SK-N-SH treated with all-trans-retinoic acid at 6 μM for 48 hours (cell line): ENCODE measurements at regions not wholly inside any gene's neighbourhood (a gene's known extent, or its start where the extent isn't known, plus 50 kb on each side); places are given as distances from the start of the nearest gene placed in this dataset.

ENCODE experiments used
- ATAC-seq: fragments of 200-7000 bp; cut with Tn5 transposase; 3 replicates; pipeline ENCODE4 v1.9.1; 2020; ENCODE audit warnings: mild to moderate bottlenecking, moderate library complexity
- BACH2 ChIP-seq: fragments of 250-450 bp; sonication (Bioruptor Pico); IDR thresholded peaks from 2 replicates; pipeline ENCODE4 v1.9.0; 2021; ENCODE audit warnings: mild to moderate bottlenecking, borderline replicate concordance
- CSDC2 ChIP-seq: fragments of 250-450 bp; sonication (Bioruptor Pico); IDR thresholded peaks from 2 replicates; pipeline ENCODE4 v1.5.0; 2020; ENCODE audit warnings: mild to moderate bottlenecking, moderate library complexity
- GLIS3 ChIP-seq: fragments of 250-450 bp; sonication (Bioruptor Pico); IDR thresholded peaks from 2 replicates; pipeline ENCODE4 v1.5.0; 2020; ENCODE audit warnings: mild to moderate bottlenecking, moderate library complexity
- ISL1 ChIP-seq: fragments of 250-450 bp; sonication (Bioruptor Pico); IDR thresholded peaks from 2 replicates; pipeline ENCODE4 v2.1.2; 2022; ENCODE audit warnings: mild to moderate bottlenecking, moderate library complexity
- OSR1 ChIP-seq: fragments of 250-450 bp; sonication (Bioruptor Pico); IDR thresholded peaks from 2 replicates; pipeline ENCODE4 v1.8.0; 2022; ENCODE audit warnings: moderate library complexity, mild to moderate bottlenecking, inconsistent platforms
- PATZ1 ChIP-seq: fragments of 250-450 bp; sonication (Bioruptor Pico); IDR thresholded peaks from 2 replicates; pipeline ENCODE4 v1.8.0; 2020; ENCODE audit warnings: mild to moderate bottlenecking, moderate library complexity, borderline replicate concordance
- POU6F1 ChIP-seq: fragments of 250-450 bp; sonication (Bioruptor Pico); IDR thresholded peaks from 2 replicates; pipeline ENCODE4 v1.8.0; 2021; ENCODE audit warnings: low read depth, mild to moderate bottlenecking, moderate library complexity, borderline replicate concordance
- PPARA ChIP-seq: fragments of 250-450 bp; sonication (Bioruptor Pico); IDR thresholded peaks from 2 replicates; pipeline ENCODE4 v1.5.0; 2020; ENCODE audit warnings: mild to moderate bottlenecking, borderline replicate concordance
- RARB ChIP-seq: fragments of 250-450 bp; sonication (Bioruptor Pico); IDR thresholded peaks from 2 replicates; pipeline ENCODE4 v1.8.0; 2021; ENCODE audit warnings: mild to moderate bottlenecking, moderate library complexity
- SNAI2 ChIP-seq: fragments of 250-450 bp; sonication (Bioruptor Pico); IDR thresholded peaks from 2 replicates; pipeline ENCODE4 v1.5.0; 2020; ENCODE audit warnings: mild to moderate bottlenecking, moderate library complexity
- TCF4 ChIP-seq: fragments of 250-450 bp; sonication (Bioruptor Pico); IDR thresholded peaks from 2 replicates; pipeline ENCODE4 v1.8.0; 2021; ENCODE audit warnings: mild to moderate bottlenecking, moderate library complexity, borderline replicate concordance
- TOX ChIP-seq: fragments of 250-450 bp; sonication (Bioruptor Pico); IDR thresholded peaks from 2 replicates; pipeline ENCODE4 v1.8.0; 2021; ENCODE audit warnings: mild to moderate bottlenecking, moderate library complexity, borderline replicate concordance
- ZC3H10 ChIP-seq: fragments of 250-450 bp; sonication (Bioruptor Pico); IDR thresholded peaks from 2 replicates; pipeline ENCODE4 v1.5.1; 2021; ENCODE audit warnings: mild to moderate bottlenecking, moderate library complexity
- ZFP3 ChIP-seq: fragments of 250-450 bp; sonication (Bioruptor Pico); IDR thresholded peaks from 2 replicates; pipeline ENCODE4 v1.5.0; 2020; ENCODE audit warnings: mild to moderate bottlenecking, moderate library complexity
- ZNF565 ChIP-seq: fragments of 450-650 bp; formaldehyde crosslinking; conservative IDR thresholded peaks from 2 replicates; pipeline ENCODE4 v1.5.0; 2020; ENCODE audit warnings: low read depth, mild to moderate bottlenecking, moderate library complexity
- ZNF70 ChIP-seq: fragments of 450-650 bp; formaldehyde crosslinking; IDR thresholded peaks from 2 replicates; pipeline ENCODE4 v1.5.0; 2020; ENCODE audit warnings: mild to moderate bottlenecking, moderate library complexity
- ZNF8 ChIP-seq: fragments of 450-650 bp; formaldehyde crosslinking; IDR thresholded peaks from 2 replicates; pipeline ENCODE4 v1.5.0; 2020; ENCODE audit warnings: mild to moderate bottlenecking, moderate library complexity
- TF ChIP-seq, protein P1 (sequence below): fragments of 250-450 bp; sonication (Bioruptor Pico); IDR thresholded peaks from 2 replicates; pipeline ENCODE4 v1.5.1; 2021; ENCODE audit warnings: mild to moderate bottlenecking, moderate library complexity
- TF ChIP-seq, protein P2 (sequence below): fragments of 250-450 bp; sonication (Bioruptor Pico); IDR thresholded peaks from 2 replicates; pipeline ENCODE4 v1.5.0; 2020; ENCODE audit warnings: mild to moderate bottlenecking, moderate library complexity

- TF ChIP-seq TOX (CRISPR knock-in tag) (no peak), PATZ1 (CRISPR knock-in tag) (no peak), ISL1 (no peak), ZC3H10 (CRISPR knock-in tag) (no peak), PPARA (CRISPR knock-in tag) (no peak), ZNF565 (CRISPR knock-in tag) (no peak), CSDC2 (CRISPR knock-in tag) (no peak), RARB (CRISPR knock-in tag) (no peak)
- TF ChIP-seq, protein P1, sequence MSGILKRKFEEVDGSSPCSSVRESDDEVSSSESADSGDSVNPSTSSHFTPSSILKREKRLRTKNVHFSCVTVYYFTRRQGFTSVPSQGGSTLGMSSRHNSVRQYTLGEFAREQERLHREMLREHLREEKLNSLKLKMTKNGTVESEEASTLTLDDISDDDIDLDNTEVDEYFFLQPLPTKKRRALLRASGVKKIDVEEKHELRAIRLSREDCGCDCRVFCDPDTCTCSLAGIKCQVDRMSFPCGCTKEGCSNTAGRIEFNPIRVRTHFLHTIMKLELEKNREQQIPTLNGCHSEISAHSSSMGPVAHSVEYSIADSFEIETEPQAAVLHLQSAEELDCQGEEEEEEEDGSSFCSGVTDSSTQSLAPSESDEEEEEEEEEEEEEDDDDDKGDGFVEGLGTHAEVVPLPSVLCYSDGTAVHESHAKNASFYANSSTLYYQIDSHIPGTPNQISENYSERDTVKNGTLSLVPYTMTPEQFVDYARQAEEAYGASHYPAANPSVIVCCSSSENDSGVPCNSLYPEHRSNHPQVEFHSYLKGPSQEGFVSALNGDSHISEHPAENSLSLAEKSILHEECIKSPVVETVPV (CRISPR knock-in tag): no peak
- no peak for ATAC-seq
These were observed 104.1 kb upstream of the FERD3L start for GRCh38 chr7:19249281-19249680.

DNA sequence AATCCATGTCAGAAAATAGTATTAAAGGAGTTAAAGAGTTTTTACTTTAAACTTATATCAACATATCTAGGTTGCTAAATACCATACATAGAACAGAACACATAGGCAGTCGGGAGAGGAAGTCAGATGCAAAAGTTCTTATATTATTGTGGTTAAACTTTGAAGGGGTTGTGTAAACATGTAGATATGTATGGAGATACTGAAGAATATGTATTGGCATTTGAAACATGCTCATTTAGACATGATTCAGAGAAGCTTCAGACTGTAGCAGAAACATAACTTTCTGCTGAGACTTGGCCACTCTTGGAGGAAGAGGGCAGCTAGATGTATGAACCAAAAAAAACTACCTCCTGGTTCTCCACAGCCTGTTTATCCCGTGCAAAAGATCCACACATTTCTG is 103.5 kb upstream of the FERD3L start:
- TF ChIP-seq ZNF8 (CRISPR knock-in tag) (no peak), BACH2 (CRISPR knock-in tag) (no peak), TOX (CRISPR knock-in tag) (no peak), POU6F1 (CRISPR knock-in tag) (no peak)
- ATAC-seq: no peak

DNA sequence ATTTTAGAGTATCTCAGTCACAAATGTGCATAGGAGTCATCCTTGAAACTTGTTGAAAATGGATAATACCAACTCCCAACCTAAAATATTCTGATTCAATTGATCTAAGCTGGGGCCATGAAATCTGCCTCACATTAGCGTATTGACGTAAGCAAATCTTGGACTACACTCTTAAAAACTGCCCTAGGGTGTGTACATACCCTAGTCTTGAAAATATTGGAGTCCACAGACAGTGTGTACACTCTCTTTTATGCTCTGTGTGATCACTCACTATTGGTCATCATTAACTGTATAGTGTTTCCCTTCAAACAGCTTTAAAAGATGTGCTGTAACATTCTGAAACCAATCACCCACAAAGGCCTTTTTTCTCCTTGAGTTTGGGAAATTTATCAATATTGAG is 102.9 kb upstream of the FERD3L start:
- TF ChIP-seq, protein P1 (CRISPR knock-in tag): no peak
- TF ChIP-seq CSDC2 (CRISPR knock-in tag) (no peak), ZFP3 (CRISPR knock-in tag) (no peak), TCF4 (CRISPR knock-in tag) (no peak), SNAI2 (no peak), ZC3H10 (CRISPR knock-in tag) (no peak), PATZ1 (CRISPR knock-in tag) (no peak), BACH2 (CRISPR knock-in tag) (no peak), ISL1 (no peak), ZNF70 (CRISPR knock-in tag) (no peak), GLIS3 (CRISPR knock-in tag) (no peak), POU6F1 (CRISPR knock-in tag) (no peak), OSR1 (no peak)
- TF ChIP-seq, protein P2, sequence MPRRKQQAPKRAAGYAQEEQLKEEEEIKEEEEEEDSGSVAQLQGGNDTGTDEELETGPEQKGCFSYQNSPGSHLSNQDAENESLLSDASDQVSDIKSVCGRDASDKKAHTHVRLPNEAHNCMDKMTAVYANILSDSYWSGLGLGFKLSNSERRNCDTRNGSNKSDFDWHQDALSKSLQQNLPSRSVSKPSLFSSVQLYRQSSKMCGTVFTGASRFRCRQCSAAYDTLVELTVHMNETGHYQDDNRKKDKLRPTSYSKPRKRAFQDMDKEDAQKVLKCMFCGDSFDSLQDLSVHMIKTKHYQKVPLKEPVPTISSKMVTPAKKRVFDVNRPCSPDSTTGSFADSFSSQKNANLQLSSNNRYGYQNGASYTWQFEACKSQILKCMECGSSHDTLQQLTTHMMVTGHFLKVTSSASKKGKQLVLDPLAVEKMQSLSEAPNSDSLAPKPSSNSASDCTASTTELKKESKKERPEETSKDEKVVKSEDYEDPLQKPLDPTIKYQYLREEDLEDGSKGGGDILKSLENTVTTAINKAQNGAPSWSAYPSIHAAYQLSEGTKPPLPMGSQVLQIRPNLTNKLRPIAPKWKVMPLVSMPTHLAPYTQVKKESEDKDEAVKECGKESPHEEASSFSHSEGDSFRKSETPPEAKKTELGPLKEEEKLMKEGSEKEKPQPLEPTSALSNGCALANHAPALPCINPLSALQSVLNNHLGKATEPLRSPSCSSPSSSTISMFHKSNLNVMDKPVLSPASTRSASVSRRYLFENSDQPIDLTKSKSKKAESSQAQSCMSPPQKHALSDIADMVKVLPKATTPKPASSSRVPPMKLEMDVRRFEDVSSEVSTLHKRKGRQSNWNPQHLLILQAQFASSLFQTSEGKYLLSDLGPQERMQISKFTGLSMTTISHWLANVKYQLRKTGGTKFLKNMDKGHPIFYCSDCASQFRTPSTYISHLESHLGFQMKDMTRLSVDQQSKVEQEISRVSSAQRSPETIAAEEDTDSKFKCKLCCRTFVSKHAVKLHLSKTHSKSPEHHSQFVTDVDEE (CRISPR knock-in tag): no peak
- TF ChIP-seq, all 23 proteins: peak for 0

More for the DNA sequence above, 102.9 kb upstream of the FERD3L start:
- no peak for ATAC-seq
